ENCODE measurements at regions not wholly inside any gene's neighbourhood (a gene's known extent, or its start where the extent isn't known, plus 50 kb on each side); places are given as distances from the start of the nearest gene placed in this dataset.
"Not testable (repeated sequence)": the region's sequence is repeated elsewhere in the genome, so short reads cannot be mapped to it uniquely, and the experiment has no call there.

- not testable (repeated sequence) for TF ChIP-seq POLR2A, CTCF (IDR thresholded peaks at IDR 0.05)
Measured at GRCh38 chr2:89152501-89152900, 461.0 kb downstream of the RPIA start.
